Muscle layer of duodenum (tissue), 2 donors: ENCODE measurements at regions not wholly inside any gene's neighbourhood (a gene's known extent, or its start where the extent isn't known, plus 50 kb on each side); places are given as distances from the start of the nearest gene placed in this dataset.

Source experiments
- H3K27ac ChIP-seq: one replicate; pipeline ENCODE4 v1.7.0; 2013; ENCODE audit warnings: mild to moderate bottlenecking, low read length
- H3K27me3 ChIP-seq: one replicate; pipeline ENCODE4 v1.7.0; 2013; ENCODE audit warnings: low read depth, mild to moderate bottlenecking, control low read depth, low read length
- H3K36me3 ChIP-seq, 2 donors: one replicate each; pipeline ENCODE4 v1.7.0; 2013; ENCODE audit warnings: low read length in 2 of 2, control low read depth in 1 of 2, mild to moderate bottlenecking in 1 of 2; ENCODE audit not compliant: insufficient read depth in 2 of 2, control insufficient read depth in 1 of 2
- H3K4me1 ChIP-seq, 2 donors: one replicate each; pipeline ENCODE4 v1.7.0; 2013; ENCODE audit warnings: low read length in 2 of 2, mild to moderate bottlenecking in 2 of 2, control low read depth in 1 of 2, moderate library complexity in 1 of 2; ENCODE audit not compliant: insufficient read depth in 2 of 2, control insufficient read depth in 1 of 2
- H3K4me3 ChIP-seq, 2 donors: one replicate each; pipeline ENCODE4 v1.7.0; 2013; ENCODE audit warnings: low read length in 2 of 2, low read depth in 1 of 2, mild to moderate bottlenecking in 1 of 2
- H3K9me3 ChIP-seq, 2 donors: one replicate each; pipeline ENCODE4 v1.7.0; 2013; ENCODE audit warnings: low read length in 2 of 2, control low read depth in 1 of 2, mild to moderate bottlenecking in 1 of 2; ENCODE audit not compliant: control insufficient read depth in 1 of 2
- donor health status: healthy.

DNA sequence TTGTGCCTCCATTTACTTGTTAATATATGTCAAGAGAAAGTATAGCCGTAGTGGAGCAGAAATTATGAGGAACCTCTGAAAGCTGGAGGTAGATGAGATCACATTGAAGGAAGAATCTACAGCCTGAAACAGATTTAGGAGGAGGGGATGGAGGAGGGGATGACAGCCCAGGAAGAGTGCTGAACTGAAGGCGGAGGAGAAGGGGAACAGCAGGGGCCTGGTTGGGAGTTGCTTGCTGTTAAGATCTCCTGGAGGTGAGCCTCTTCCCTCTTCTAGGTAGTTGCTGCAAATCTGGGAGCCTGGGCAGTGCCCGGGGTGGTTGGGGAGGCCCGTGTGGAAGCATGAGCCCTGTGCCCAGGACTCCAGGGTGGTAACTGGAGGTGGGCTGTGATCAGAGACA lies 111.8 kb upstream of the SEMA6A start:
- no peaks in the 10 kb centered on the region for H3K9me3 ChIP-seq
- no peak overlapping the region for H3K27ac ChIP-seq
- H3K4me3 ChIP-seq: no peak overlapping the region
- H3K27me3 ChIP-seq: no peaks in the 10 kb centered on the region
- H3K36me3 ChIP-seq: no peaks in the 10 kb centered on the region
- H3K4me1 ChIP-seq: no peaks in the 10 kb centered on the region

DNA sequence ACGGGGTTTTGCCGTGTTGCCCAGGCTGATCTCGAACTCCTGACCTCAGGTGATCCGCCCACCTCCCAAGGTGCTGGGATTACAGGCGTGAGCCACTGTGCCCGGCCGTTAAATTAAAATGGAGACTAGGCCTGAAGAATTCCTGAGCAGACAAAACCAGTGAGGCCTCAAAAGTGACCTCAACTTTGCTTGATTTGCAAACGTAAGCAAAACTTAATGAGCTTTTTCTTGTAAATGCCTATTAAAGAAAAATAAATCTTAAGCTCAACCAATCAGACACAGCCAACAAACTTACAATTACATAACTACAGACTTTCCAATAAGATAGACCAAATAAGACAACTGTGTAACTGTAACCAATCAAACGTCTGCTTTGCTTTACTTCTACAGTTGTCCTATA lies 111.3 kb upstream of the SEMA6A start:
- H3K4me3 ChIP-seq: no peak overlapping the region
- H3K27me3 ChIP-seq: no peaks in the 10 kb centered on the region
- no peaks in the 10 kb centered on the region for H3K9me3 ChIP-seq
- no peaks in the 10 kb centered on the region for H3K4me1 ChIP-seq
- no peak overlapping the region for H3K27ac ChIP-seq
- no peaks in the 10 kb centered on the region for H3K36me3 ChIP-seq

DNA sequence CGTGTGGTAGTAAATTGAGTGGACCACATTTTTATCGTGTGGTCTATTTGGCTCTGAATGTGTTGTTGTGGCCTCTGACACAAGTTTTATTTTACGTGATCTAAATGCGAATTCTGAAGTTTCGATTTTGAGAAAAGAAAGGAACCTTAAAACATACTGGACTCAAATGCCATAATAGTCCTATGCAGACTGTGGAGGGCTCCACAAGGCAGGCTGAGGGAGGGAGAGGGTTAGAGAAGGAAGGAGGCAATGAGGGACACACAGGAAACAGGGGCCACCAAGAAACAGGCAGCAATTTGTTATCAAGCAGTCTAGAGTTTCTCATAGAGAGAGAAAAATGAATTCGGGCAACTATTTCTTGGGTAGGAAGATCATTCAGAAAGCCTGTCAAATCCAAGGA lies 110.4 kb upstream of the SEMA6A start:
- Histone ChIP-seq H3K9me3 (no peaks in the 10 kb centered on the region), H3K4me1 (no peaks in the 10 kb centered on the region), H3K27me3 (no peaks in the 10 kb centered on the region)

GRCh38 chr5:116681334-116682013 lies 106.9 kb upstream of the SEMA6A start:
- Histone ChIP-seq H3K36me3 (no peaks in the 10 kb centered on the region), H3K27ac (no peak overlapping the region), H3K4me1 (no peaks in the 10 kb centered on the region), H3K9me3 (no peaks in the 10 kb centered on the region), H3K4me3 (no peak overlapping the region), H3K27me3 (no peaks in the 10 kb centered on the region)

More for the DNA sequence above, 110.4 kb upstream of the SEMA6A start:
- Histone ChIP-seq H3K36me3 (no peaks in the 10 kb centered on the region), H3K27ac (no peak overlapping the region), H3K4me3 (no peak overlapping the region)

DNA sequence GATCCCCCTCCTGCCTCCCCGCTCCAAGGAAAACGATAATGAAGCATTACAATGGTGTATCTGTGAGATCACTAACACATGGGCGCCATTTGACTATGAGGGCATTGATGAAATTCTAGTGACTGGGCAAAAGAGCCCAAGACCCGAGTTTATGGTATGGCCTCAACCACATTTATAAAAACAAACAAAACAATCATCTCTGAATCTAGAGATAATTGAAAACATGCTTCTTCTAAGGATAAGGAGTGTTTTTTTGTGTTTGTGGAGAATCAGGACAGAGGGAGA lies 100.9 kb upstream of the SEMA6A start:
- Histone ChIP-seq H3K4me1 (no peaks in the 10 kb centered on the region), H3K9me3 (no peaks in the 10 kb centered on the region), H3K36me3 (no peaks in the 10 kb centered on the region), H3K27me3 (no peaks in the 10 kb centered on the region), H3K4me3 (no peak overlapping the region), H3K27ac (no peak overlapping the region)

DNA sequence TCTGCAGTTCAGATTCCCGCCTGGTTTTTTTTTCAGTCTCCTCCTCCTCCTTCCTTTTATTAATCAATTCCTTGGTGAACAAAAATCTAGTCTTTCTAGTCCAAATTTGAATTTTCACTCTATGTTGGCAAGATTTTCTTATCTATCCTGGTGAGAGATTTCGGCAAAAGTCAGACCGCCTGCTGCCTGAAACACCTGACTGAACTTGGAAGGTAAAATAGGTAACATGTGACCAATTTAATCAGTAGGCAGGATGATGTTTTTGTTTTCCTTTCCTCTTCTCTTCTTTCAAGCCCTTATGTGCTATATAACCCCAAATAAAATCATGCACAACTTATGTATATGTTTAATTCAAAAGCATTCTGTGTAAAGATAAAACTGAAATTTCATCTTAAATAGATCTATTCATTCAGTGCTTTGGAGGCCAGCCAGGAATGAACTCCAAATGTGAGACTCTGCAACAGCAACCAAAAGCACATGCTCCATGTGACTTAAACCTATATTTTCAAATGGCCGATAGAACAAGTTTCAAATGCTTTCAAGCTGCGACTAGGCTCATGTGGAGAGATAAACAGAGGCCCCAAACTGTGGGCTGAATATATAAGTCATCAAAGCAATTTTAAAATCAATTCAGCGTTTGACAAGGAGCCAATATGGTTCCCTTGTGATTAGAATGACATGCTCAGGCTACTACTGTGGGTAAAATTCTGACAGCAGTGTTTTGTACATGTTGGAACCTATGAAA lies 100.4 kb upstream of the SEMA6A start:
- H3K9me3 ChIP-seq: no peaks in the 10 kb centered on the region
- no peak overlapping the region for H3K4me3 ChIP-seq
- H3K27me3 ChIP-seq: no peaks in the 10 kb centered on the region
- H3K4me1 ChIP-seq: no peaks in the 10 kb centered on the region
- no peaks in the 10 kb centered on the region for H3K36me3 ChIP-seq
- no peak overlapping the region for H3K27ac ChIP-seq

- Histone ChIP-seq H3K36me3 (no peaks in the 10 kb centered on the region), H3K4me1 (no peaks in the 10 kb centered on the region), H3K27me3 (no peaks in the 10 kb centered on the region), H3K9me3 (no peaks in the 10 kb centered on the region), H3K4me3 (no peak overlapping the region), H3K27ac (no peak overlapping the region)
Observed at GRCh38 chr5:116673453-116673852, 98.8 kb upstream of the SEMA6A start.

- Histone ChIP-seq H3K36me3 (no peaks in the 10 kb centered on the region), H3K4me3 (no peak overlapping the region), H3K27me3 (no peaks in the 10 kb centered on the region), H3K27ac (no peak overlapping the region), H3K9me3 (no peaks in the 10 kb centered on the region), H3K4me1 (no peaks in the 10 kb centered on the region)
Observed at GRCh38 chr5:116672203-116672602, 97.6 kb upstream of the SEMA6A start.

DNA sequence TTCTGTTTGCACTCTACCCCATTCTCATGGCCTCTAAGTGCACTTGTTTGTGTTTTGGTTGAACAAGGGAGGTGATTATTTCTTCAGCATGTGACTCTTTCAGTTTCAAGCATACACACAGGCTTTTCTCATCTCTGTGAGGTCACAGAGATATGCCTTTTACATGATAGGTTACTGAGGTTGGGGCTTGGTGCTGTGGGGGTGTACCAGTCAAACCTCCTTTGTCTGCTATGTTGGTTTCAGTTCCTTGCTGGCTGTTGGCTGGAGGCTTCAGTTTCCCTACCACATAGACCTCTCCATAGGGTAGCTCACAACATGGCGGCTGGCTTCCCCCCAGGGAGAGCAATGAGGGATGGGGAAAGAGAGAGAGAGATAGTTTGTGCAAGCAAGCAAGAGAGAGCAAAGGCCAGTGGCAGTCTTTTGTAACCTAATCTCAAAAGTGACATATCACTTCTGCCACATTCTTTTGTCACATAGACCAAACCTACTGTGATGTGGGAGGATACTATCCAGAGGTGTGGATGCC lies 96.7 kb upstream of the SEMA6A start:
- Histone ChIP-seq H3K27ac (no peak overlapping the region), H3K9me3 (no peaks in the 10 kb centered on the region), H3K27me3 (no peaks in the 10 kb centered on the region), H3K4me1 (no peaks in the 10 kb centered on the region), H3K4me3 (no peak overlapping the region), H3K36me3 (no peaks in the 10 kb centered on the region)

DNA sequence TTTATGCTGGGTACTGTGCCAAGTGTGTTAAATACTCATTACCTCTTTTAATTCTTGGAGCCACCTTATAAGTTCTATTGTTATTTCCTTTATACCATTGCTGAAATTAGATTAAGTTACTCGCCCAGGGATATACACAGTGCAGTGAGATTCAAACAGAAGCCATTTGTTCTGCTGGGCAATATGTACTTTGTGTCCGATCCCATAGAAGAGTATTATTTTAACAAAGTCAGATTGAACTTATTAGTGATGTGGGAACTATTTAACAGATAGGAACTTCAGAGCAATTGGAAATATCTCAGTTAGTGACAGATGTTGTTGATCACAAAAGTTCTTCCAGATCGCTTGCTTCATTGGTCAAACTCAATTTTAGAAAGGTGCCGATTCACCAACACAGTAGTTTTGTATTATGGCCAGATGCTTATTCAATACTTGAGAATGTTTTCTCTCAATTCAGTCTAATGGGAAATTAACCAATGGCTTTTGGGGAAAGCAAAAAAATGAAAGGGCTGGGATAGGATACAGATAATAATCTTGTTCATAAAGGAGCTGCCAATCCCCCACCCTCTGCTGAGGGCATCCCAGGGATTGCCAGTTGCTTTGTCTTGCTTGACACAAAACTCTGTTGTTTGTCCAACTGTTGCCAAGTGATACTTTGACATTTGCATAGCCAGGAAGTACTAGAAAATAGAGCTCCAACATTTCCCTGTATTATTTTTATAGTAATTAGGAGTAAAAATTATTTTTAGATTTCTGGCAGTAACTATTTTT lies 94.8 kb upstream of the SEMA6A start:
- Histone ChIP-seq H3K36me3 (no peaks in the 10 kb centered on the region), H3K27me3 (no peaks in the 10 kb centered on the region), H3K4me3 (no peak overlapping the region), H3K9me3 (no peaks in the 10 kb centered on the region), H3K4me1 (no peaks in the 10 kb centered on the region), H3K27ac (no peak overlapping the region)

DNA sequence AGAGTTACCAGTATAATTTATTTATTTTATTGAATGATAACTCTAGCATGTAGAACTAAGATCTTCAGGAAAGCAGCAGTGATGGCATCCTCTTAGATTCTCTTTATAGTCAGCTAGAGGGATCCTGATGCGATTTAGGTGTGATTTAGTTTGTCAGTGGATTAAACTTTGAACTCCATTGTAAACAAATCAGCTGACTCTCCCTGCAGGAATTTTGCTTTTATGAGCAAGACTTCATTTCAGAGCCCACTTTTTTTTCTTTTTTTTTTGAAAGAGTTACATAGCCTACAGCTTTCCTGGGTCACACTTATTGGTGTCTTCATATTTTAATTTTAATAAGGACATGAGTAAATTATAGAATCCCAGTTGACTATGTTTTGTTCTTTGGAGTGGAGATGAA lies 93.8 kb upstream of the SEMA6A start:
- no peaks in the 10 kb centered on the region for H3K27me3 ChIP-seq
- no peaks in the 10 kb centered on the region for H3K9me3 ChIP-seq
- no peaks in the 10 kb centered on the region for H3K36me3 ChIP-seq
- H3K4me3 ChIP-seq: no peak overlapping the region
- H3K27ac ChIP-seq: no peak overlapping the region
- H3K4me1 ChIP-seq: no peaks in the 10 kb centered on the region
